GM23338 (cell line): ENCODE measurements at regions not wholly inside any gene's neighbourhood (a gene's known extent, or its start where the extent isn't known, plus 50 kb on each side); places are given as distances from the start of the nearest gene placed in this dataset.

Experiments used
- ATAC-seq: fragments of 200-7000 bp; cut with Tn5 transposase; 3 replicates; pipeline ENCODE4 v1.9.1; 2020
- DNase-seq: peaks from one replicate; pipeline ENCODE4 v3.0.0-alpha.2; 2015; ENCODE audit warnings: low spot score
- H2AFZ ChIP-seq: fragments of 200-600 bp; sonication (generic); 2 replicates; pipeline ENCODE4 v1.8.0; 2016; ENCODE audit warnings: antibody characterized with exemption, mild to moderate bottlenecking, moderate library complexity
- H3F3A ChIP-seq: fragments of 200-600 bp; sonication (generic); replicated peaks from 2 replicates; pipeline ENCODE4 v1.8.0; 2017; ENCODE audit warnings: antibody characterized with exemption, mixed run types, low read depth
- H3K27ac ChIP-seq: fragments of 200-600 bp; sonication (generic); 2 replicates; pipeline ENCODE4 v1.6.1; 2016; ENCODE audit warnings: low read depth
- H3K27me3 ChIP-seq: fragments of 200-600 bp; sonication (generic); 2 replicates; pipeline ENCODE4 v1.8.0; 2016; ENCODE audit warnings: mild to moderate bottlenecking, mixed run types, moderate library complexity; ENCODE audit not compliant: insufficient read depth
- H3K36me3 ChIP-seq: fragments of 200-600 bp; sonication (generic); 2 replicates; pipeline ENCODE4 v1.8.0; 2016; ENCODE audit warnings: mild to moderate bottlenecking; ENCODE audit not compliant: insufficient read depth
- H3K4me1 ChIP-seq: fragments of 200-600 bp; sonication (generic); 2 replicates; pipeline ENCODE4 v1.8.0; 2016; ENCODE audit warnings: mild to moderate bottlenecking, moderate library complexity; ENCODE audit not compliant: insufficient read depth
- H3K4me2 ChIP-seq: fragments of 200-600 bp; sonication (generic); 2 replicates; pipeline ENCODE4 v1.7.1; 2017; ENCODE audit warnings: mixed run types
- H3K4me3 ChIP-seq: fragments of 200-600 bp; sonication (generic); 2 replicates; pipeline ENCODE4 v1.6.1; 2016; ENCODE audit warnings: mixed run types
- H3K79me2 ChIP-seq: fragments of 200-600 bp; sonication (generic); replicated peaks from 2 replicates; pipeline ENCODE4 v1.8.0; 2017; ENCODE audit warnings: mild to moderate bottlenecking; ENCODE audit not compliant: insufficient read depth
- H3K9me2 ChIP-seq: fragments of 200-600 bp; sonication (generic); 2 replicates; pipeline ENCODE4 v1.8.0; 2017; ENCODE audit not compliant: insufficient read depth
- H4K20me1 ChIP-seq: fragments of 200-600 bp; sonication (generic); replicated peaks from 2 replicates; pipeline ENCODE4 v1.8.0; 2017; ENCODE audit warnings: mild to moderate bottlenecking; ENCODE audit not compliant: insufficient read depth
- H3K27ac Mint-ChIP-seq: 2 replicates; pipeline ENCODE4 v1.8.0; 2020; ENCODE audit warnings: inconsistent platforms, mild to moderate bottlenecking, moderate library complexity, mixed read lengths
- H3K27me3 Mint-ChIP-seq: 3 replicates; pipeline ENCODE4 v1.8.0; 2022; ENCODE audit warnings: low read depth, mild to moderate bottlenecking, moderate library complexity, mixed read lengths, inconsistent platforms; ENCODE audit not compliant: insufficient read depth, poor library complexity
- H3K36me3 Mint-ChIP-seq: 3 replicates; pipeline ENCODE4 v1.8.0; 2021; ENCODE audit warnings: low read depth, mild to moderate bottlenecking, inconsistent platforms, moderate library complexity, mixed read lengths
- H3K4me1 Mint-ChIP-seq: 3 replicates; pipeline ENCODE4 v1.8.0; 2020; ENCODE audit warnings: mild to moderate bottlenecking, inconsistent platforms, mixed read lengths
- H3K4me3 Mint-ChIP-seq: 3 replicates; pipeline ENCODE4 v1.8.0; 2021; ENCODE audit warnings: moderate library complexity, mild to moderate bottlenecking, inconsistent platforms, mixed read lengths
- H3K9me3 Mint-ChIP-seq: 3 replicates; pipeline ENCODE4 v1.8.0; 2020; ENCODE audit warnings: moderate library complexity, mild to moderate bottlenecking, inconsistent platforms, mixed read lengths
- CREB1 ChIP-seq: fragments of 250-450 bp; sonication (Bioruptor Pico); IDR thresholded peaks from 2 replicates; pipeline ENCODE4 v1.5.0; 2020; ENCODE audit warnings: low read depth, mild to moderate bottlenecking, moderate library complexity
- EZH2 ChIP-seq: fragments of 200-600 bp; sonication (generic); IDR thresholded peaks from one replicate; pipeline ENCODE4 v1.8.0; 2017; ENCODE audit warnings: antibody characterized with exemption, mild to moderate bottlenecking, low read depth; ENCODE audit not compliant: unreplicated experiment
- EZH2phosphoT487 ChIP-seq: fragments of 200-600 bp; sonication (generic); IDR thresholded peaks from one replicate; pipeline ENCODE4 v1.8.1; 2018; ENCODE audit warnings: antibody characterized with exemption; ENCODE audit not compliant: unreplicated experiment
- JUNB ChIP-seq: IDR thresholded peaks from one replicate; pipeline ENCODE4 v1.6.1; 2016; ENCODE audit warnings: antibody characterized with exemption; ENCODE audit not compliant: unreplicated experiment
- NANOG ChIP-seq: IDR thresholded peaks from 2 replicates; pipeline ENCODE4 v1.6.1; 2016; ENCODE audit warnings: antibody characterized with exemption, borderline replicate concordance
- POLR2AphosphoS5 ChIP-seq: IDR thresholded peaks from 2 replicates; pipeline ENCODE4 v1.6.1; 2016; ENCODE audit warnings: antibody characterized with exemption, low read depth
- REST ChIP-seq: IDR thresholded peaks from one replicate; pipeline ENCODE4 v1.6.1; 2018; ENCODE audit warnings: antibody characterized with exemption; ENCODE audit not compliant: unreplicated experiment
- STAT1 ChIP-seq: IDR thresholded peaks from one replicate; pipeline ENCODE4 v1.6.1; 2016; ENCODE audit warnings: antibody characterized with exemption; ENCODE audit not compliant: unreplicated experiment
- ZNF114 ChIP-seq: fragments of 250-450 bp; sonication (Bioruptor Pico); IDR thresholded peaks from 2 replicates; pipeline ENCODE4 v1.5.0; 2020; ENCODE audit warnings: mild to moderate bottlenecking, moderate library complexity
- ZNF331 ChIP-seq: fragments of 250-450 bp; sonication (Bioruptor Pico); IDR thresholded peaks from 2 replicates; pipeline ENCODE4 v1.5.0; 2020; ENCODE audit warnings: low read depth, mild to moderate bottlenecking, moderate library complexity
- TF ChIP-seq, protein P1 (sequence below): fragments of 250-450 bp; sonication (Bioruptor Pico); IDR thresholded peaks from 2 replicates; pipeline ENCODE4 v1.5.0; 2020; ENCODE audit warnings: mild to moderate bottlenecking, moderate library complexity
- TF ChIP-seq, protein P2 (sequence below), 2 experiments: fragments of 200-600 bp in 1 of 2; sonication (generic) in 1 of 2; conservative IDR thresholded peaks; 2 replicates each; pipeline versions ENCODE4 v1.5.1 to v1.6.1; 2016 to 2017; ENCODE audit warnings: antibody characterized with exemption in 2 of 2, low read depth in 2 of 2, mild to moderate bottlenecking in 2 of 2, moderate library complexity in 1 of 2
- TF ChIP-seq, protein P3 (sequence below): IDR thresholded peaks from 2 replicates; pipeline ENCODE4 v1.6.1; 2016; ENCODE audit warnings: antibody characterized with exemption

DNA sequence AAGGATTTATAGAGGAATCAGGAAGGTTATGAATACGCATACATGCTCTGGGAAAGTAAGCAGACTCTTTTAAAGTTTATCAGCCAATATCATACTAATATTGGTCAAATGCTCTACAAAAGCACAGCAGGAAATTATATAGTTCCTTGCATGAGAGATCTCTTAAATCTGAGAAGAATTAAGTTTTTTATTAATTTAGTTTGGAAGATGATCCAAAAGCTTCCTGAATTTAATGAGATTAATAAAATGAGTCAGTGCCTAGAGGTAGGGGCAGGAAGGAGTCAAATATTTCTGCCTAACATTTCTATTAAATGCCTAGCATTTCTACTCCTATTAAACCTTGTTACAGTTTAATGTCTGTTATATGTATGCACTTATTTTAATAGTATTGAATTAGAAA lies 1608.2 kb downstream of the GRIK2 start:
- Mint-ChIP-seq H3K4me1 (peaks cover 10% of the 10 kb centered on the region), H3K27me3 (no peaks in the 10 kb centered on the region), H3K4me3 (no peak overlapping the region), H3K9me3 (peaks cover 24% of the 10 kb centered on the region), H3K36me3 (peaks cover 9% of the 10 kb centered on the region; the same call in 2 of the 3 replicates), H3K27ac (no peak overlapping the region)
- H3K4me2 ChIP-seq = no peak overlapping the region
- H4K20me1 ChIP-seq = no peaks in the 10 kb centered on the region
- no peaks in the 10 kb centered on the region for H3K9me2 ChIP-seq
- H3K27me3 ChIP-seq = no peaks in the 10 kb centered on the region
- DNase-seq = no peak
- no peak for ATAC-seq
- TF ChIP-seq JUNB (no peak), ZNF331 (CRISPR knock-in tag) (no peak), POLR2AphosphoS5 (no peak), NANOG (no peak), REST (no peak), ZNF114 (no peak), EZH2phosphoT487 (no peak), CREB1 (no peak), EZH2 (no peak), STAT1 (no peak)
- TF ChIP-seq, protein P1, sequence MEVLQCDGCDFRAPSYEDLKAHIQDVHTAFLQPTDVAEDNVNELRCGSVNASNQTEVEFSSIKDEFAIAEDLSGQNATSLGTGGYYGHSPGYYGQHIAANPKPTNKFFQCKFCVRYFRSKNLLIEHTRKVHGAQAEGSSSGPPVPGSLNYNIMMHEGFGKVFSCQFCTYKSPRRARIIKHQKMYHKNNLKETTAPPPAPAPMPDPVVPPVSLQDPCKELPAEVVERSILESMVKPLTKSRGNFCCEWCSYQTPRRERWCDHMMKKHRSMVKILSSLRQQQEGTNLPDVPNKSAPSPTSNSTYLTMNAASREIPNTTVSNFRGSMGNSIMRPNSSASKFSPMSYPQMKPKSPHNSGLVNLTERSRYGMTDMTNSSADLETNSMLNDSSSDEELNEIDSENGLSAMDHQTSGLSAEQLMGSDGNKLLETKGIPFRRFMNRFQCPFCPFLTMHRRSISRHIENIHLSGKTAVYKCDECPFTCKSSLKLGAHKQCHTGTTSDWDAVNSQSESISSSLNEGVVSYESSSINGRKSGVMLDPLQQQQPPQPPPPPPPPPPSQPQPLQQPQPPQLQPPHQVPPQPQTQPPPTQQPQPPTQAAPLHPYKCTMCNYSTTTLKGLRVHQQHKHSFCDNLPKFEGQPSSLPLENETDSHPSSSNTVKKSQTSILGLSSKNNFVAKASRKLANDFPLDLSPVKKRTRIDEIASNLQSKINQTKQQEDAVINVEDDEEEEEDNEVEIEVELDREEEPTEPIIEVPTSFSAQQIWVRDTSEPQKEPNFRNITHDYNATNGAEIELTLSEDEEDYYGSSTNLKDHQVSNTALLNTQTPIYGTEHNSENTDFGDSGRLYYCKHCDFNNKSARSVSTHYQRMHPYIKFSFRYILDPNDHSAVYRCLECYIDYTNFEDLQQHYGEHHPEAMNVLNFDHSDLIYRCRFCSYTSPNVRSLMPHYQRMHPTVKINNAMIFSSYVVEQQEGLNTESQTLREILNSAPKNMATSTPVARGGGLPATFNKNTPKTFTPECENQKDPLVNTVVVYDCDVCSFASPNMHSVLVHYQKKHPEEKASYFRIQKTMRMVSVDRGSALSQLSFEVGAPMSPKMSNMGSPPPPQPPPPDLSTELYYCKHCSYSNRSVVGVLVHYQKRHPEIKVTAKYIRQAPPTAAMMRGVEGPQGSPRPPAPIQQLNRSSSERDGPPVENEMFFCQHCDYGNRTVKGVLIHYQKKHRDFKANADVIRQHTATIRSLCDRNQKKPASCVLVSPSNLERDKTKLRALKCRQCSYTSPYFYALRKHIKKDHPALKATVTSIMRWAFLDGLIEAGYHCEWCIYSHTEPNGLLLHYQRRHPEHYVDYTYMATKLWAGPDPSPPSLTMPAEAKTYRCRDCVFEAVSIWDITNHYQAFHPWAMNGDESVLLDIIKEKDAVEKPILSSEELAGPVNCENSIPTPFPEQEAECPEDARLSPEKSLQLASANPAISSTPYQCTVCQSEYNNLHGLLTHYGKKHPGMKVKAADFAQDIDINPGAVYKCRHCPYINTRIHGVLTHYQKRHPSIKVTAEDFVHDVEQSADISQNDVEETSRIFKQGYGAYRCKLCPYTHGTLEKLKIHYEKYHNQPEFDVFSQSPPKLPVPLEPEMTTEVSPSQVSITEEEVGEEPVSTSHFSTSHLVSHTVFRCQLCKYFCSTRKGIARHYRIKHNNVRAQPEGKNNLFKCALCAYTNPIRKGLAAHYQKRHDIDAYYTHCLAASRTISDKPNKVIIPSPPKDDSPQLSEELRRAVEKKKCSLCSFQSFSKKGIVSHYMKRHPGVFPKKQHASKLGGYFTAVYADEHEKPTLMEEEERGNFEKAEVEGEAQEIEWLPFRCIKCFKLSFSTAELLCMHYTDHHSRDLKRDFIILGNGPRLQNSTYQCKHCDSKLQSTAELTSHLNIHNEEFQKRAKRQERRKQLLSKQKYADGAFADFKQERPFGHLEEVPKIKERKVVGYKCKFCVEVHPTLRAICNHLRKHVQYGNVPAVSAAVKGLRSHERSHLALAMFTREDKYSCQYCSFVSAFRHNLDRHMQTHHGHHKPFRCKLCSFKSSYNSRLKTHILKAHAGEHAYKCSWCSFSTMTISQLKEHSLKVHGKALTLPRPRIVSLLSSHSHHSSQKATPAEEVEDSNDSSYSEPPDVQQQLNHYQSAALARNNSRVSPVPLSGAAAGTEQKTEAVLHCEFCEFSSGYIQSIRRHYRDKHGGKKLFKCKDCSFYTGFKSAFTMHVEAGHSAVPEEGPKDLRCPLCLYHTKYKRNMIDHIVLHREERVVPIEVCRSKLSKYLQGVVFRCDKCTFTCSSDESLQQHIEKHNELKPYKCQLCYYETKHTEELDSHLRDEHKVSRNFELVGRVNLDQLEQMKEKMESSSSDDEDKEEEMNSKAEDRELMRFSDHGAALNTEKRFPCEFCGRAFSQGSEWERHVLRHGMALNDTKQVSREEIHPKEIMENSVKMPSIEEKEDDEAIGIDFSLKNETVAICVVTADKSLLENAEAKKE (CRISPR knock-in tag) = no peak
- TF ChIP-seq, protein P2, sequence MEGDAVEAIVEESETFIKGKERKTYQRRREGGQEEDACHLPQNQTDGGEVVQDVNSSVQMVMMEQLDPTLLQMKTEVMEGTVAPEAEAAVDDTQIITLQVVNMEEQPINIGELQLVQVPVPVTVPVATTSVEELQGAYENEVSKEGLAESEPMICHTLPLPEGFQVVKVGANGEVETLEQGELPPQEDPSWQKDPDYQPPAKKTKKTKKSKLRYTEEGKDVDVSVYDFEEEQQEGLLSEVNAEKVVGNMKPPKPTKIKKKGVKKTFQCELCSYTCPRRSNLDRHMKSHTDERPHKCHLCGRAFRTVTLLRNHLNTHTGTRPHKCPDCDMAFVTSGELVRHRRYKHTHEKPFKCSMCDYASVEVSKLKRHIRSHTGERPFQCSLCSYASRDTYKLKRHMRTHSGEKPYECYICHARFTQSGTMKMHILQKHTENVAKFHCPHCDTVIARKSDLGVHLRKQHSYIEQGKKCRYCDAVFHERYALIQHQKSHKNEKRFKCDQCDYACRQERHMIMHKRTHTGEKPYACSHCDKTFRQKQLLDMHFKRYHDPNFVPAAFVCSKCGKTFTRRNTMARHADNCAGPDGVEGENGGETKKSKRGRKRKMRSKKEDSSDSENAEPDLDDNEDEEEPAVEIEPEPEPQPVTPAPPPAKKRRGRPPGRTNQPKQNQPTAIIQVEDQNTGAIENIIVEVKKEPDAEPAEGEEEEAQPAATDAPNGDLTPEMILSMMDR (conservative IDR thresholded peaks at IDR 0.05; ENCODE audit: low read depth in 2 of 2) = no peak
- TF ChIP-seq, protein P3, sequence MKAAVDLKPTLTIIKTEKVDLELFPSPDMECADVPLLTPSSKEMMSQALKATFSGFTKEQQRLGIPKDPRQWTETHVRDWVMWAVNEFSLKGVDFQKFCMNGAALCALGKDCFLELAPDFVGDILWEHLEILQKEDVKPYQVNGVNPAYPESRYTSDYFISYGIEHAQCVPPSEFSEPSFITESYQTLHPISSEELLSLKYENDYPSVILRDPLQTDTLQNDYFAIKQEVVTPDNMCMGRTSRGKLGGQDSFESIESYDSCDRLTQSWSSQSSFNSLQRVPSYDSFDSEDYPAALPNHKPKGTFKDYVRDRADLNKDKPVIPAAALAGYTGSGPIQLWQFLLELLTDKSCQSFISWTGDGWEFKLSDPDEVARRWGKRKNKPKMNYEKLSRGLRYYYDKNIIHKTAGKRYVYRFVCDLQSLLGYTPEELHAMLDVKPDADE = no peak
- no peaks in the 10 kb centered on the region for H3F3A ChIP-seq
- peaks cover 6% of the 10 kb centered on the region for H3K4me1 ChIP-seq
- no peaks in the 10 kb centered on the region for H3K79me2 ChIP-seq
- no peak overlapping the region for H3K4me3 ChIP-seq
- no peak overlapping the region for H3K27ac ChIP-seq
- no peaks in the 10 kb centered on the region for H3K36me3 ChIP-seq
- peak overlapping the region; percentile 92; the same call in 1 of the 2 replicates for H2AFZ ChIP-seq
